Progenitor cell of endocrine pancreas (in vitro differentiated cells): ENCODE measurements at regions not wholly inside any gene's neighbourhood (a gene's known extent, or its start where the extent isn't known, plus 50 kb on each side); places are given as distances from the start of the nearest gene placed in this dataset.
"Not testable (repeated sequence)": the region's sequence is repeated elsewhere in the genome, so short reads cannot be mapped to it uniquely, and the experiment has no call there.

ENCODE experiments used
- DNase-seq: peaks from one replicate; pipeline ENCODE4 v3.0.0; 2021; ENCODE audit warnings: low spot score; ENCODE audit not compliant: unreplicated experiment
- H3K27ac Mint-ChIP-seq: 2 replicates; pipeline ENCODE4 v1.8.0; 2021; ENCODE audit warnings: mild to moderate bottlenecking, moderate library complexity, mixed read lengths
- H3K27me3 Mint-ChIP-seq: 2 replicates; pipeline ENCODE4 v1.8.0; 2021; ENCODE audit warnings: mixed read lengths
- H3K36me3 Mint-ChIP-seq: 2 replicates; pipeline ENCODE4 v1.8.0; 2022; ENCODE audit warnings: mixed read lengths; ENCODE audit not compliant: insufficient read depth
- H3K4me1 Mint-ChIP-seq: 2 replicates; pipeline ENCODE4 v1.8.0; 2021; ENCODE audit warnings: low read depth, mixed read lengths
- H3K4me3 Mint-ChIP-seq: 2 replicates; pipeline ENCODE4 v1.8.0; 2021; ENCODE audit warnings: low read depth, mild to moderate bottlenecking, moderate library complexity, mixed read lengths
- H3K9me3 Mint-ChIP-seq: 2 replicates; pipeline ENCODE4 v1.8.0; 2021; ENCODE audit warnings: low read depth, mixed read lengths
- TF ChIP-seq, protein P1 (sequence below): fragments of 200-600 bp; sonication (generic); IDR thresholded peaks from one replicate; pipeline ENCODE4 v1.5.0; 2021; ENCODE audit warnings: antibody characterized with exemption, mild to moderate bottlenecking; ENCODE audit not compliant: unreplicated experiment

DNA sequence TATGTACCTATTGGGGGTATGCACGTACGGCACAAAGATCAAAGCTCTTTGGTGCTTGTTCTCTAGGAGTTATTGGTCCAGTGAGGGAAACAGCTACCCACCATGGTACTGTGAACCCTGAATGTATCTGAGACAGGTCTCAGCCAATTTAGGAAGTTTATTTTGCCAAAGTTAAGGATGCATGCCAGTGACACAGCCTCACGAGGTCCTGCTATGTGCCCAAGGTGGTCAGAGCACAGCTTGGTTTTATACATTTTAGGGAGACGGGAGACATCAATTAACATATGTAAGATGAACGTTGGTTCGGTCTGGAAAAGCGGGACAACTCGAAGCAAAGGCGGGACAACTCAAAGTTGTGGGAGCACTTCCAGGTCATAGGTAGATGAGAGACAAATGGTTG lies 75.8 kb downstream of the SOWAHC start:
- TF ChIP-seq, protein P1, sequence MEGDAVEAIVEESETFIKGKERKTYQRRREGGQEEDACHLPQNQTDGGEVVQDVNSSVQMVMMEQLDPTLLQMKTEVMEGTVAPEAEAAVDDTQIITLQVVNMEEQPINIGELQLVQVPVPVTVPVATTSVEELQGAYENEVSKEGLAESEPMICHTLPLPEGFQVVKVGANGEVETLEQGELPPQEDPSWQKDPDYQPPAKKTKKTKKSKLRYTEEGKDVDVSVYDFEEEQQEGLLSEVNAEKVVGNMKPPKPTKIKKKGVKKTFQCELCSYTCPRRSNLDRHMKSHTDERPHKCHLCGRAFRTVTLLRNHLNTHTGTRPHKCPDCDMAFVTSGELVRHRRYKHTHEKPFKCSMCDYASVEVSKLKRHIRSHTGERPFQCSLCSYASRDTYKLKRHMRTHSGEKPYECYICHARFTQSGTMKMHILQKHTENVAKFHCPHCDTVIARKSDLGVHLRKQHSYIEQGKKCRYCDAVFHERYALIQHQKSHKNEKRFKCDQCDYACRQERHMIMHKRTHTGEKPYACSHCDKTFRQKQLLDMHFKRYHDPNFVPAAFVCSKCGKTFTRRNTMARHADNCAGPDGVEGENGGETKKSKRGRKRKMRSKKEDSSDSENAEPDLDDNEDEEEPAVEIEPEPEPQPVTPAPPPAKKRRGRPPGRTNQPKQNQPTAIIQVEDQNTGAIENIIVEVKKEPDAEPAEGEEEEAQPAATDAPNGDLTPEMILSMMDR, result no peak
- H3K27ac Mint-ChIP-seq, result peak overlapping the region; percentile 93
- no peaks in the 10 kb centered on the region for H3K27me3 Mint-ChIP-seq
- no peaks in the 10 kb centered on the region for H3K9me3 Mint-ChIP-seq
- peaks cover 54% of the 10 kb centered on the region for H3K4me1 Mint-ChIP-seq
- no peak for DNase-seq
- no peak overlapping the region for H3K4me3 Mint-ChIP-seq
- no peaks in the 10 kb centered on the region for H3K36me3 Mint-ChIP-seq

DNA sequence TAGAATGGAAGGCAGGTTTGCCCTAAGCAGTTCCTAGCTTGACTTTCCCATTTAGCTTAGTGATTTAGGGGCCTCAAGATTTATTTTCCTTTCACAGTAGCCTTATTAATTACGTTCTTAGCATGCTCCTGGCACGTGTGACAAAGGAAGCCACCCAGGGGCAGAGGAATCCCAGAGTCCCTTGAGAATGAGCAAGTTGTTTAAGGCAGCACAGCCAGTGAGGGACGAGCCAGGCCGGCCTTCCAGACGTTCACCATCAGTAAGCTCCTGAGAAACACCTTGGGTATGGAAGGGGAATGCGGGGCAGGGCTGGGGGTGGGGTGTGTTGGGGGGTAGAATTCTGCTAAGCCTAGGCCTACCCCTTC lies 76.3 kb downstream of the SOWAHC start:
- H3K27ac Mint-ChIP-seq, result peak overlapping the region; percentile 93
- DNase-seq, result no peak
- peaks cover 56% of the 10 kb centered on the region for H3K4me1 Mint-ChIP-seq
- TF ChIP-seq, protein P1, result no peak
- H3K9me3 Mint-ChIP-seq, result no peaks in the 10 kb centered on the region
- H3K4me3 Mint-ChIP-seq, result no peak overlapping the region
- H3K36me3 Mint-ChIP-seq, result no peaks in the 10 kb centered on the region
- H3K27me3 Mint-ChIP-seq, result no peaks in the 10 kb centered on the region

DNA sequence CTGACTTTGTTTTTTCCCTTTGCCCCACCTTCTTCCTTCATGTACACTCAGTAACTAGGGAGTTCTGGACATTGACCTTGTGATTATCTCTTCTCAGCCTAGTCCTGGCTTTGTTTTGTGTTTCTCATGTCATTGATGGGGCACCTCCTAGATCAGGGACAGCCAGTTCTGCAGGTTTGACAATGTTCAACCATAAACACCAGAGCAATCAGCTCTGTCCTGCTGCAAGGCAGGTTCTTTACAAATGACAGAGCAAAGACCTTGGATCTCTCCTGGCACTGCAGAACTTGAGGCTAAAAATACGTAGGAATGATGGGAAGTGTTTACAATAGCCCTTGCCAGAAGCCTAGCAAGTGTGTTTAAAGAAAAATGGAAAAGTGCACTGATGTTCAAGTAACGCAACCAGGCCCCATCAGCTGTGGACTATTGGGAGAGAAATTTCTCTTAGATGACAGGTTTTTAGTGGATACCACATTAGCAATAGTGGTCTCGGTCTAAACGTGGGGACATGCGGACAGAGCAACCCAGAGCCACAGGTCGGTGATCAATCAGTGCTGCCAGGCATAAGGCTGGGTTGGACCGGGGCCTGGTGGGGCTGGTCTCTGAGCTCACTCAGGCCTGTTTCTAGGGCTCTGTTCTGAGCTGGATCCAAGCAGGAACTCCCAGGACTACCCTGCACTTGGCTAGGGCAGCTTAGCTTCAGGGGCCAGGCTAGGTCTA lies 76.8 kb downstream of the SOWAHC start:
- DNase-seq, result no peak
- H3K27me3 Mint-ChIP-seq, result no peaks in the 10 kb centered on the region
- no peaks in the 10 kb centered on the region for H3K36me3 Mint-ChIP-seq
- H3K27ac Mint-ChIP-seq, result peak overlapping the region; percentile 93
- no peak overlapping the region for H3K4me3 Mint-ChIP-seq
- H3K4me1 Mint-ChIP-seq, result peaks cover 55% of the 10 kb centered on the region
- TF ChIP-seq, protein P1, result no peak
- H3K9me3 Mint-ChIP-seq, result no peaks in the 10 kb centered on the region

DNA sequence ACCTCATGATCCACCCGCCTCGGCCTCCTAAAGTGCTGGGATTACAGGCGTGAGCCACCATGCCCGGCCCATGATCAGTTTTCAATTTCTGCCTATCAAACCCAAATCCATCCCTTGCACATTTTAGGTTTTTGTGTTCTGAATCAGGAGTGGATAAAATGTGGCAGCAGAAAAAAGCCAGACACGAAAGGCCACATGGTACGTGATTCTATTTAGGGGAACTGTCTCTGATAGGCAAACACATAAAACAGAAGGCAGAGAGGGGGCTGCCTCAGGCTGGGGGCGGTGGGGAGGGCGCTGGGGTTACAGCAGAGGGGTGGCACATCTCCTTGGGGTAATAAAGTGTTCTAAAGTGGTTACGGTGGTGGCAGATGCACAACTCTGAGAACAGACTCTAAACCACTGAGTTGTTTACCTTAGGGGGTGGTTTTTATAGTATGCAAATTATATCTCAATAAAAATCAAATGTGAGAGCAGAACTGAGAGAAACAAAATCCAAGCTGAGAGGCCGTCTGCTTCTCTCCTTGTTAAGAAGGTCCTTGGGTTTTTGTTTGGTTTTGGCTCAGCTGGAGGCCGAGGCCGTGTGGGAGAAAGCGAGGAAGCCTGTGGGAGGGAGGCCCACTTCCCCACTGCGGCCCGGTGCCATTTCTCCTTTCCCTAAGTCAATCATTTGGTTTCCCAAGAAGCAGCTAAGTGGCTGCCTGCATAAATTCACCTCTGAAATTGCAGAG lies 78.0 kb downstream of the SOWAHC start:
- no peak for DNase-seq
- Mint-ChIP-seq H3K4me3 (no peak overlapping the region), H3K36me3 (no peaks in the 10 kb centered on the region), H3K9me3 (peaks cover 3% of the 10 kb centered on the region), H3K27ac (peak overlapping the region; percentile 93), H3K4me1 (peaks cover 55% of the 10 kb centered on the region), H3K27me3 (no peaks in the 10 kb centered on the region)
- TF ChIP-seq, protein P1, result no peak

DNA sequence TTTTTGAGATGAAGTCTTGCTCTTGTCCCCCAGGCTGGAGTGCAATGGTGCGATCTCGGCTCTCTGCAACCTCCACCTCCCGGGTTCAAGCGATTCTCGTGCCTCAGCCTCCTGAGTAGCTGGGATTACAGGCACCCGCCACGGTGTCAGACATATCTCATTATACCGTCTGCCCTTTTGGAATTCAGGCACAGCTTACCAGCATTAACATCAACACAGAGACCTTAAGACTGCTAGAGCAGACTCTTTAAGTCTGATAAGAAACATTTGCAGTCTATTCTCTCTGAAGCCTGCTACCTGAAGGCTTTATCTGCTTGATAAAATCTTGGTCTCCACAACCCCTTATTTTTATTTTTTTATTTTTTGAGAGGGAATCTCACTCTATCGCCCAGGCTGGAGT lies 78.7 kb downstream of the SOWAHC start:
- not testable (repeated sequence) for H3K9me3 Mint-ChIP-seq, DNase-seq, H3K27me3 Mint-ChIP-seq, H3K36me3 Mint-ChIP-seq, H3K4me3 Mint-ChIP-seq
- H3K4me1 Mint-ChIP-seq, result peaks cover 52% of the 10 kb centered on the region
- H3K27ac Mint-ChIP-seq, result peak overlapping the region; percentile 90

DNA sequence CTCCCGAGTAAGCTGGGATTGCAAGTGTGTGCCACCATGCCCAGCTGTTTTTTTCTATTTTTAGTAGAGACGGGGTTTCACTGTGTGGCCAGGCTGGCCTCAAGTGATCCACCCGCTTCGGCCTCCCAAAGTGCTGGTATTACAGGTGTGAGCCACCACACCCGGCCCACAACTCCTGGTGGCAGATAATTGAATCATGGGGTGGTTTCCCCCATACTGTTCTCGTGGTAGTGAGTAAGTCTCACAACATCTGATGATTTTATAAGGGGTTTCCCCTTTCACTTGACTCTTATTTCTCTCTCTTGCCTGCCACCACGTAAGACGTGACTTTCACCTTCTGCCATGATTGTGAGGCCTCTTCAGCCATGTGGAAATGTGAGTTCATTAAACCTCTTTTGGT lies 79.1 kb downstream of the SOWAHC start:
- H3K4me3 Mint-ChIP-seq, H3K9me3 Mint-ChIP-seq, H3K36me3 Mint-ChIP-seq, DNase-seq, H3K27me3 Mint-ChIP-seq: not testable (repeated sequence)
- Mint-ChIP-seq H3K4me1 (peaks cover 52% of the 10 kb centered on the region), H3K27ac (peak overlapping the region; percentile 87)
